GM12864 (cell line): ENCODE measurements at regions not wholly inside any gene's neighbourhood (a gene's known extent, or its start where the extent isn't known, plus 50 kb on each side); places are given as distances from the start of the nearest gene placed in this dataset.

Experiments
- DNase-seq: peaks from one replicate; pipeline ENCODE4 v3.0.0-alpha.2; 2011; ENCODE audit warnings: low read depth
- H3K4me3 ChIP-seq: 2 replicates; pipeline ENCODE4 v1.5.1; 2011; ENCODE audit warnings: mild to moderate bottlenecking, low read depth, low read length, control low read depth
- TF ChIP-seq, protein P1 (sequence below): IDR thresholded peaks from 2 replicates; pipeline ENCODE4 v1.5.1; 2011; ENCODE audit warnings: low read depth, mild to moderate bottlenecking, moderate library complexity, low read length, control low read depth, inconsistent platforms; ENCODE audit errors: missing control alignments

- no peak for DNase-seq
- H3K4me3 ChIP-seq, result no peak overlapping the region
- TF ChIP-seq, protein P1, sequence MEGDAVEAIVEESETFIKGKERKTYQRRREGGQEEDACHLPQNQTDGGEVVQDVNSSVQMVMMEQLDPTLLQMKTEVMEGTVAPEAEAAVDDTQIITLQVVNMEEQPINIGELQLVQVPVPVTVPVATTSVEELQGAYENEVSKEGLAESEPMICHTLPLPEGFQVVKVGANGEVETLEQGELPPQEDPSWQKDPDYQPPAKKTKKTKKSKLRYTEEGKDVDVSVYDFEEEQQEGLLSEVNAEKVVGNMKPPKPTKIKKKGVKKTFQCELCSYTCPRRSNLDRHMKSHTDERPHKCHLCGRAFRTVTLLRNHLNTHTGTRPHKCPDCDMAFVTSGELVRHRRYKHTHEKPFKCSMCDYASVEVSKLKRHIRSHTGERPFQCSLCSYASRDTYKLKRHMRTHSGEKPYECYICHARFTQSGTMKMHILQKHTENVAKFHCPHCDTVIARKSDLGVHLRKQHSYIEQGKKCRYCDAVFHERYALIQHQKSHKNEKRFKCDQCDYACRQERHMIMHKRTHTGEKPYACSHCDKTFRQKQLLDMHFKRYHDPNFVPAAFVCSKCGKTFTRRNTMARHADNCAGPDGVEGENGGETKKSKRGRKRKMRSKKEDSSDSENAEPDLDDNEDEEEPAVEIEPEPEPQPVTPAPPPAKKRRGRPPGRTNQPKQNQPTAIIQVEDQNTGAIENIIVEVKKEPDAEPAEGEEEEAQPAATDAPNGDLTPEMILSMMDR, result no peak
Observed at GRCh38 chr18:39051013-39051412, 1485.4 kb upstream of the CELF4 start.

GRCh38 chr18:39039813-39040212, 1474.2 kb upstream of the CELF4 start:
- no peak for DNase-seq
- no peak overlapping the region for H3K4me3 ChIP-seq
- TF ChIP-seq, protein P1, result no peak

GRCh38 chr18:39037925-39038324, 1472.3 kb upstream of the CELF4 start:
- TF ChIP-seq, protein P1, result no peak
- DNase-seq, result no peak
- no peak overlapping the region for H3K4me3 ChIP-seq

DNA sequence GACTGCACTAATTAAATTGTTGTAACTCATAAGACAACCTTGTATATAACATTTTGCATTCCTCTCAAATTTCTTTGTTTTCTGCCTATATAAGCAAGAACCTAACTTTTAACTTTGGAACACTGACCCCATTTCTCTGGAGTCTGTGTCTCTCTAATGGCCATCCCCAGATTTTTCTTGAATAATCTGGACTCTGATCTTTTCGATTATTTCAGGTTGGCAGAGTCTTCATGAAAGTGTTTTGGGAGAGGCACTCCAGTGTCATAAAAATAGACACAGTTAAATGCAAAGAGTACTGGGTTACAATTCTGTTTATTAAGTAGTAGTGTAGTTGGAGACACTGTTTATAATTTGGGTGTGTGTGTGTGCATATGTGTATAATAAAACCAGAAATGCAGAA, 1467.7 kb upstream of the CELF4 start:
- H3K4me3 ChIP-seq, result no peak overlapping the region
- no peak for DNase-seq
- TF ChIP-seq, protein P1, result no peak

GRCh38 chr18:39031647-39032046, 1466.0 kb upstream of the CELF4 start:
- no peak for DNase-seq
- TF ChIP-seq, protein P1, result no peak
- H3K4me3 ChIP-seq, result no peak overlapping the region

DNA sequence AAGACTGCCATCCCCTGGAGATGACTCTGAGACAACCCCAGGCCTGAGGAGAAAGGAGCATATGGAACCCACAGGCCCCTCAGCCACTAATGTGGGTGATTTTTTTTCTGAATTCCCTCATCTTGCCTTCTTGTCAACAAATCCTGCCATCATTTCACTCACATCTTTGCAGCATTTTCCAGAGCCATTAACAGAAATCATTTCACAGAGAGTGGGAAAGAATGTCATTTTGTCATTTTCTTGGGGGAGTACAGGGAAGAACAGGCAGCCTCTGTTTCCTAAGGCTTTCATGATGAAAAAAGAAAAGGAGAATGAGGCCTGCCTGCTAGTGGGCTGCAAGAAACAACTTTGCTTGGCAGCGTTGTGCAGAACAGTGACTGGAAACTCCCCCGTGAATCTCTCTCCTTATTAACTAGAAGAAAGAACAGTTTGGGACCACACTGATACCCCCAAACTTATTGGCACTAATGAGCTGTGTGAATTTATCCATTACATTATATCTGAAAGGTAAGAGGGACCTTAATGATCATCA, 1464.6 kb upstream of the CELF4 start:
- DNase-seq, result no peak
- TF ChIP-seq, protein P1, result no peak

DNA sequence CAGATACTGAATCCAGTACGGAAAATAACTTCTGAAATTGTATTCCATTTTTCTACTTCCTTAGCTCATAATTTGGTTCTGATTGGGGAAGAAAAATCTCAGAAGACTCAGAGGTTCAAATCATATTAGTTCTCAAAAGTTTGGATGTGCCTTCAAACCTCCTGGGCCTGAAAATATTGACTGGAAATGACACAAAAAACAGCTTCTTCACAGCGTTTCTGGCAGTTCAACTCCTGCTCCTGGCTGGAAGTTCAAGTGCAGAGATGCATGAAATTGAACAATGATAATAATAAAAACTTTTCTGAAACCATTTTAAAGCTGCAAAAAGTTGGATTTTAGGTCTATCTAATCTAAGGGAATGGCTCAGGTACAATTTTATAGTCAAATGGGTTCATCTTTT, 1459.9 kb upstream of the CELF4 start:
- no peak overlapping the region for H3K4me3 ChIP-seq
- DNase-seq, result no peak

More for the DNA sequence above, 1464.6 kb upstream of the CELF4 start:
- H3K4me3 ChIP-seq, result no peak overlapping the region

More for the DNA sequence above, 1459.9 kb upstream of the CELF4 start:
- TF ChIP-seq, protein P1, result no peak
